Activated T-helper 1 cell treated with anti-CD3 and anti-CD28 coated beads, Interleukin-12 subunit alpha, Interleukin-12 subunit beta, Interleukin-2, Interleukin-4 antibody, amounts not matched to agents 30 ng/mL and 10 ng/mL and 1 ng/mL, durations not matched to agents 14 hours and 24 hours and 36 hours (primary cell): ENCODE measurements at regions not wholly inside any gene's neighbourhood (a gene's known extent, or its start where the extent isn't known, plus 50 kb on each side); places are given as distances from the start of the nearest gene placed in this dataset.

Experiments used
- DNase-seq: peaks from one replicate; pipeline ENCODE4 v3.0.0; 2021; ENCODE audit warnings: low spot score
- H3K27ac Mint-ChIP-seq: one replicate; pipeline ENCODE4 v1.8.0; 2021; ENCODE audit warnings: mild to moderate bottlenecking, mixed read lengths
- H3K27me3 Mint-ChIP-seq: one replicate; pipeline ENCODE4 v1.8.0; 2022; ENCODE audit warnings: mild to moderate bottlenecking, moderate library complexity, mixed read lengths; ENCODE audit not compliant: insufficient read depth
- H3K36me3 Mint-ChIP-seq: one replicate; pipeline ENCODE4 v1.8.0; 2021; ENCODE audit warnings: low read depth, mixed read lengths
- H3K4me1 Mint-ChIP-seq: one replicate; pipeline ENCODE4 v1.8.0; 2021; ENCODE audit warnings: low read depth, mixed read lengths
- H3K4me3 Mint-ChIP-seq: one replicate; pipeline ENCODE4 v1.8.0; 2021; ENCODE audit warnings: mild to moderate bottlenecking, moderate library complexity, mixed read lengths
- H3K9me3 Mint-ChIP-seq: one replicate; pipeline ENCODE4 v1.8.0; 2021; ENCODE audit warnings: mixed read lengths
- intact Hi-C: fragments of 100-400 bp; cut with micrococcal nuclease; formaldehyde crosslinking; loops from one replicate; pipeline ENCODE4 v1.15.1; 2024

DNA sequence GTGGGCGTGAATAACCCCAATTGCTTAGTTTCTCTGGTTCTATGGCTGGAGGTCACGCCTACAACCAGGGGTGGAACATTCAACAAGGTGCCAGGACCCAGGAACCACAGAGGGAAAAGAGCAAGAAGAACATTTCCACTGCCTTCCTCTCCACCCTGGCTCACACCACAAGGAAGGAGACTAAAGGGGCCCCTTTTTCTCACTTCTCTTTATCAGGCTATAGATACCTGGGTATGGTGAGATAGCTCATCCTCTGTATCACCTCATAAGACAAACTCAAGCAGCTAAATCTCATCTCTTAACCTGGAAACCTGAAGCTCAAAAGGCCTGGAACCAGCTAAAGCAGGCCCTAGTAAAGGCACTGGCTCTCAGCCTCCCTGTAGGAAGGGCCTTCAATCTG lies 438.8 kb upstream of the OLFM3 start:
- H3K4me3 Mint-ChIP-seq = no peak overlapping the region
- H3K9me3 Mint-ChIP-seq = no peaks in the 10 kb centered on the region
- H3K36me3 Mint-ChIP-seq = no peaks in the 10 kb centered on the region
- intact Hi-C loops = no loop called here
- no peak for DNase-seq
- no peaks in the 10 kb centered on the region for H3K27me3 Mint-ChIP-seq
- no peaks in the 10 kb centered on the region for H3K4me1 Mint-ChIP-seq
- H3K27ac Mint-ChIP-seq = no peak overlapping the region

DNA sequence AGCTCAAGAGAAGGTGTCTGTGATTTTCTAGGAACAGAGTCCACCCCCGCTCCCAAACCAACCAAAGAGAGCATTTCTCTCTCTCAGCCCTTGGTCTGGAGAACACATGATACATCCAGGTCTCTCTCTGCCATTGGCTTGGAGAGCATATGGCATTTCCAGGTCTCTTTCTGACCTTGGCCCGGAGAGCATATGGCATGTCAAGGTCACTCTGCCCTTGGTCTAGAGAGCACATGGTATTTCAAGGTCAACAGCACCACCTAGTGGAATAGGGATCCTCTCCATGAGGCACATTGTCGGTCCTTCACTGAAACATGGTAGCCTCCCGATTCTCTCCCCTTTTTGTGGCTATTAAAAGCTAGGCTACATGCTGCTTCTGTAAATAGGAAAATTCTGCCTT lies 437.7 kb upstream of the OLFM3 start:
- H3K4me3 Mint-ChIP-seq = no peak overlapping the region
- no peak overlapping the region for H3K27ac Mint-ChIP-seq
- H3K27me3 Mint-ChIP-seq = no peaks in the 10 kb centered on the region
- H3K36me3 Mint-ChIP-seq = no peaks in the 10 kb centered on the region
- no peaks in the 10 kb centered on the region for H3K4me1 Mint-ChIP-seq
- DNase-seq = no peak
- intact Hi-C loops = loop anchor here (5.0 kb wide), 2 partner anchors 667 to 927 kb away; no protein-coding TSS in a partner anchor
- no peaks in the 10 kb centered on the region for H3K9me3 Mint-ChIP-seq

DNA sequence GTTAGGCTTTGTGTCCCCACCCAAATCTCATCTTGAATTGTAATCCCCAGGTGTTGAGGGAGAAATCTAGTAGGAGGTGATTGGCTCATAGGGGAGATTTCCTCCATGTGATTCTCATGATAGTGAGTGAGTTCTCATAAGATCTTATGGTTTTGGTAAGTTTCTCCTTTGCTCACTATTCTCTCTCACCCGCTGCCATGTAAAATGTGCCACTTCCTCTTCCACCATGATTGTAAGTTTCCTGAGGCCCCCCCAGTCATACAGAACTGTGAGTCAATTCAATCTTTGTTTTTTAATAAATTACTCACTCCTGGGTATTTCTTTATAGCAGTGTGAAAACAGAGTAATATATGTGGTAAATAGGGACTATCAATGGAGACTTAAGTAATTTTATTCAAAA lies 434.5 kb upstream of the OLFM3 start:
- DNase-seq = no peak
- H3K4me3 Mint-ChIP-seq = no peak overlapping the region
- no peaks in the 10 kb centered on the region for H3K36me3 Mint-ChIP-seq
- no peaks in the 10 kb centered on the region for H3K27me3 Mint-ChIP-seq
- H3K27ac Mint-ChIP-seq = no peak overlapping the region
- H3K4me1 Mint-ChIP-seq = no peaks in the 10 kb centered on the region
- H3K9me3 Mint-ChIP-seq = no peaks in the 10 kb centered on the region
- intact Hi-C loops = loop anchor here (5.0 kb wide), 2 partner anchors 664 to 924 kb away; no protein-coding TSS in a partner anchor

- no peaks in the 10 kb centered on the region for H3K27me3 Mint-ChIP-seq
- no peak overlapping the region for H3K27ac Mint-ChIP-seq
- no peaks in the 10 kb centered on the region for H3K36me3 Mint-ChIP-seq
- no peaks in the 10 kb centered on the region for H3K4me1 Mint-ChIP-seq
- DNase-seq = no peak
- H3K4me3 Mint-ChIP-seq = no peak overlapping the region
- no peaks in the 10 kb centered on the region for H3K9me3 Mint-ChIP-seq
- intact Hi-C loops = no loop called here
Measured at GRCh38 chr1:102420034-102420433, 423.3 kb upstream of the OLFM3 start.
